ENCODE measurements at regions not wholly inside any gene's neighbourhood (a gene's known extent, or its start where the extent isn't known, plus 50 kb on each side); places are given as distances from the start of the nearest gene placed in this dataset.

DNA sequence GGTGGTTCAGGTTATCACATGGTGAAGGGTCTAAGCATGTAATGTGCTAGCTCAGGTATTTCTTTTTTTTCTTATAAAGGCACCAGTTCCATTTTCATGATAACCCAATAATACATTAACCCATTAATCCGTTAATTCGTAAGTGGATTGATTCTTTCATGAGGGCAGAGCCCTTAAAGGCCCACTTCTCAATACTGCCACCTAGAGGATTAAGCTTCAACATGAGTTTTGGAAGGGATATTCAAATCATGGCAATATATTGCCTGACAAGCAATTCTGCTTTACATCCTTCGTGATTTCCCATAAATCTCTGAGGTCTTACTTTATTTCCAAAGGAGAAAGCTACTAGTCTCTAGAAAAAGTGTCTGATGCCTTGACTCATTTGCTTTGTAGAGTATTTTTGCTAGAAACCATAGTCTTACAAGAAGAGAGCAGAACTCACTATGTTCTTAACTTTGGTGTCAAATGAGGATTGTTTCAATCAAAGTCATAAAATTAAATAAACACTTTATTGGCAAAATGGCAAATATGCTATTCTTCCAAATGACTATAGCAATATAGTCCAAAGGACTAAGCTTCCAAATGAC, 271.3 kb downstream of the KCNS3 start:
- Histone ChIP-seq H3K4me2 (ENCODE audit: insufficient read depth in 1 of 2, low read depth in 2 of 2, low read length in 2 of 2) (no peak overlapping the region), H2BK5ac (ENCODE audit: low read depth, low read length) (no peak overlapping the region), H3K9me3 (ENCODE audit: insufficient read depth in 2 of 2, low read depth in 1 of 2, low read length in 1 of 2) (no peaks in the 10 kb centered on the region), H3K14ac (ENCODE audit: insufficient read length) (no peak overlapping the region), H3K79me2 (ENCODE audit: control insufficient read depth in 1 of 2, insufficient read depth in 2 of 2, low read length in 2 of 2) (no peaks in the 10 kb centered on the region), H2AK5ac (ENCODE audit: low read depth, low read length) (no peak overlapping the region), H2BK12ac (ENCODE audit: low read depth, low read length) (no peak overlapping the region), H2BK20ac (ENCODE audit: low read length) (no peak overlapping the region), H2BK120ac (replicated peaks; ENCODE audit: low read depth, low read length) (no peak overlapping the region), H3K23ac (ENCODE audit: insufficient read length) (no peak overlapping the region), H4K5ac (ENCODE audit: insufficient read length, low read depth, low read length) (no peak overlapping the region), H3K27me3 (replicated peaks in 1 of 4; ENCODE audit: control insufficient read depth in 3 of 4, extremely low read depth in 1 of 4, insufficient read depth in 3 of 4, low read length in 3 of 4) (no peaks in the 10 kb centered on the region), H3K79me1 (ENCODE audit: low read depth, low read length) (no peaks in the 10 kb centered on the region), H4K91ac (replicated peaks; ENCODE audit: insufficient read length, low read length) (no peak overlapping the region), H2AFZ (ENCODE audit: low read length) (no peak overlapping the region), H3K56ac (replicated peaks; ENCODE audit: insufficient read length, low read depth, low read length) (no peak overlapping the region), H2BK15ac (ENCODE audit: low read length) (no peak overlapping the region), H3K36me3 (ENCODE audit: control insufficient read depth in 2 of 4, insufficient read depth in 4 of 4, low read length in 3 of 4) (no peaks in the 10 kb centered on the region), H4K20me1 (replicated peaks in 1 of 2; ENCODE audit: control insufficient read depth in 1 of 2, insufficient read depth in 2 of 2, low read length in 2 of 2) (no peaks in the 10 kb centered on the region), H3K4me3 (ENCODE audit: extremely low read depth in 1 of 4, insufficient read depth in 2 of 4, low read depth in 3 of 4, low read length in 4 of 4) (no peak overlapping the region), H3K4me1 (replicated peaks in 1 of 4; ENCODE audit: control insufficient read depth in 3 of 4, insufficient read depth in 4 of 4, low read length in 3 of 4) (no peaks in the 10 kb centered on the region), H3K23me2 (ENCODE audit: low read depth, low read length) (no peaks in the 10 kb centered on the region), H3K18ac (ENCODE audit: extremely low read depth, low read length) (no peak overlapping the region), H3K4ac (replicated peaks; ENCODE audit: insufficient read length, low read depth, low read length) (no peak overlapping the region), H3K9ac (replicated peaks in 1 of 4; ENCODE audit: extremely low read depth in 1 of 4, low read depth in 3 of 4, low read length in 3 of 4) (no peak overlapping the region), H3K27ac (ENCODE audit: low read depth, low read length) (no peak overlapping the region), H4K8ac (ENCODE audit: extremely low read depth, insufficient read depth, low read length) (no peak overlapping the region)
- WGBS, 2 experiments (ENCODE audit: extremely low coverage in 1 of 2, insufficient coverage in 1 of 2, insufficient read length in 1 of 2, insufficient replicate concordance in 2 of 2, low coverage in 1 of 2, low lambda C conversion rate in 2 of 2, missing lambda C conversion rate in 1 of 2): 66% methylated on average over 3 of the region's 3 CpGs; no CpG with 5 or more reads in 1 of the 2 experiments
- FAIRE-seq (peak; percentile 74), DNase-seq (ENCODE audit: low read depth in 1 of 2, low spot score in 2 of 2) (no peak)
- TF ChIP-seq RAD21 (IDR thresholded peaks at IDR 0.05 in 1 of 2, conservative IDR thresholded peaks at IDR 0.05 in 1 of 2; ENCODE audit: low read depth in 2 of 2, low read length in 2 of 2) (peak; percentile 68), POLR2A (IDR thresholded peaks at IDR 0.05; ENCODE audit: control extremely low read depth in 1 of 2, low read depth in 2 of 2, low read length in 2 of 2) (no peak), RBBP5 (IDR thresholded peaks at IDR 0.05; ENCODE audit: borderline replicate concordance, low read depth, low read length) (no peak), CBX8 (IDR thresholded peaks at IDR 0.05; ENCODE audit: borderline replicate concordance, low read depth, low read length) (no peak)
- TF ChIP-seq, protein P1, sequence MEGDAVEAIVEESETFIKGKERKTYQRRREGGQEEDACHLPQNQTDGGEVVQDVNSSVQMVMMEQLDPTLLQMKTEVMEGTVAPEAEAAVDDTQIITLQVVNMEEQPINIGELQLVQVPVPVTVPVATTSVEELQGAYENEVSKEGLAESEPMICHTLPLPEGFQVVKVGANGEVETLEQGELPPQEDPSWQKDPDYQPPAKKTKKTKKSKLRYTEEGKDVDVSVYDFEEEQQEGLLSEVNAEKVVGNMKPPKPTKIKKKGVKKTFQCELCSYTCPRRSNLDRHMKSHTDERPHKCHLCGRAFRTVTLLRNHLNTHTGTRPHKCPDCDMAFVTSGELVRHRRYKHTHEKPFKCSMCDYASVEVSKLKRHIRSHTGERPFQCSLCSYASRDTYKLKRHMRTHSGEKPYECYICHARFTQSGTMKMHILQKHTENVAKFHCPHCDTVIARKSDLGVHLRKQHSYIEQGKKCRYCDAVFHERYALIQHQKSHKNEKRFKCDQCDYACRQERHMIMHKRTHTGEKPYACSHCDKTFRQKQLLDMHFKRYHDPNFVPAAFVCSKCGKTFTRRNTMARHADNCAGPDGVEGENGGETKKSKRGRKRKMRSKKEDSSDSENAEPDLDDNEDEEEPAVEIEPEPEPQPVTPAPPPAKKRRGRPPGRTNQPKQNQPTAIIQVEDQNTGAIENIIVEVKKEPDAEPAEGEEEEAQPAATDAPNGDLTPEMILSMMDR (IDR thresholded peaks at IDR 0.05; ENCODE audit: control extremely low read depth in 1 of 3, insufficient read depth in 1 of 3, low read depth in 1 of 3, low read length in 3 of 3): peak in 2 of 3 experiments; percentile 50 to 69; a peak in 2 of 4 replicates
- CTCF ChIA-PET (ENCODE audit: partially characterized antibody): interaction anchor here (0.5 to 4.1 kb wide), 44 partner anchors 9 to 1807 kb away, joined by 3 to 31 read pairs (median 4); partner anchors contain the start of gene MSGN1
- POLR2A ChIA-PET (ENCODE audit: partially characterized antibody): no interaction called here
